Thymus (tissue), 11 donors: ENCODE measurements at regions not wholly inside any gene's neighbourhood (a gene's known extent, or its start where the extent isn't known, plus 50 kb on each side); places are given as distances from the start of the nearest gene placed in this dataset.

Experiments used
- DNase-seq, 9 donors: peaks; one replicate each; pipeline ENCODE4 v3.0.0-alpha.2; 2013; ENCODE audit warnings: low spot score in 9 of 9, low read depth in 6 of 9, missing footprints in 1 of 9
- H3K27ac ChIP-seq, 2 donors: one replicate each; pipeline ENCODE4 v1.5.1; 2013; ENCODE audit warnings: control low read depth in 1 of 2, low read depth in 1 of 2, low read length in 1 of 2, mild to moderate bottlenecking in 1 of 2, moderate library complexity in 1 of 2
- H3K27me3 ChIP-seq, 2 donors: one replicate each; pipeline ENCODE4 v1.5.1; 2013; ENCODE audit warnings: low read length in 1 of 2; ENCODE audit not compliant: control insufficient read depth in 2 of 2, insufficient read depth in 1 of 2
- H3K36me3 ChIP-seq, 2 donors: one replicate each; pipeline ENCODE4 v1.5.1; 2013; ENCODE audit warnings: low read length in 1 of 2, mild to moderate bottlenecking in 1 of 2, moderate library complexity in 1 of 2; ENCODE audit not compliant: control insufficient read depth in 2 of 2, insufficient read depth in 2 of 2
- H3K4me1 ChIP-seq, 2 donors: one replicate each; pipeline ENCODE4 v1.5.1; 2013; ENCODE audit warnings: low read length in 2 of 2; ENCODE audit not compliant: control insufficient read depth in 2 of 2, insufficient read depth in 2 of 2
- H3K4me3 ChIP-seq, 2 donors: one replicate each; pipeline ENCODE4 v1.5.1; 2013; ENCODE audit warnings: low read length in 2 of 2, control low read depth in 1 of 2, mild to moderate bottlenecking in 1 of 2
- H3K9me3 ChIP-seq, 2 donors: one replicate each; pipeline ENCODE4 v1.5.1; 2013; ENCODE audit warnings: low read length in 1 of 2, mild to moderate bottlenecking in 1 of 2; ENCODE audit not compliant: control insufficient read depth in 2 of 2, insufficient read depth in 1 of 2
- WGBS: extraction: QIAGEN DNeasy Blood & Tissue Kit; methylation state at CpG from one replicate; pipeline ENCODE4 v1.1.7; 2013; 5-methylcytosine and 5-hydroxymethylcytosine counted together
- donor health status: healthy.

- H3K27me3 ChIP-seq: no peaks in the 10 kb centered on the region
- H3K36me3 ChIP-seq: no peaks in the 10 kb centered on the region
- DNase-seq: no peak
- WGBS: 95% methylated on average over 5 of the region's 5 CpGs
- H3K27ac ChIP-seq: no peak overlapping the region
- no peaks in the 10 kb centered on the region for H3K9me3 ChIP-seq
- H3K4me3 ChIP-seq: no peak overlapping the region
- no peaks in the 10 kb centered on the region for H3K4me1 ChIP-seq
Measured at GRCh38 chr18:45378933-45379332, 236.3 kb upstream of the SLC14A2 start.

DNA sequence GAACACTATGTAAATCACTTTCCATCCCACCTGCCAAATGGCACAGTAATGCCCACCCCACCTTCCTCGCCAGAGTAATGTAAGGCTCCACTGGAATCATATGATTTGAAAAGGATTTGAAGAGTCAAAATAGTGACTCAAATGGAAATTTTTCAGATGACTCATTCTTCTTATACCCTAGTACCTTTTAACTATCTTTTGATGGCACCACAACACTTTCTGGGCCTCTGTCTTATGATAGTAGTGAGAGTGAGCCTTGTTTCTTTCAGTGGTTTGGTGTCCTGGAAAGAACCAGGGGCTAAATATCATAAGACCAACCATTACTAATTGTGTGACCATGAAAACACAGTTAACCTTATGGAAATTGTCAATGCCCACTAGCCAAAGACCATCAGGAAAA is 235.4 kb upstream of the SLC14A2 start:
- Histone ChIP-seq H3K27ac (no peak overlapping the region), H3K4me1 (no peaks in the 10 kb centered on the region), H3K36me3 (no peaks in the 10 kb centered on the region), H3K4me3 (no peak overlapping the region), H3K9me3 (no peaks in the 10 kb centered on the region), H3K27me3 (peaks cover 0 to 2% of the 10 kb centered on the region in 2 donors)
- DNase-seq: no peak
- WGBS: 98% methylated on average over 1 of the region's 1 CpG

- WGBS: 14% methylated on average over 1 of the region's 1 CpG
- H3K4me3 ChIP-seq: no peak overlapping the region
Measured at GRCh38 chr18:45381282-45381681, 234.0 kb upstream of the SLC14A2 start.

GRCh38 chr18:45383228-45383627 is 232.0 kb upstream of the SLC14A2 start:
- 94% methylated on average over 1 of the region's 1 CpG for WGBS
- H3K9me3 ChIP-seq: peaks cover 0 to 3% of the 10 kb centered on the region in 2 donors
- no peaks in the 10 kb centered on the region for H3K4me1 ChIP-seq
- no peaks in the 10 kb centered on the region for H3K36me3 ChIP-seq
- no peak for DNase-seq
- no peak overlapping the region for H3K27ac ChIP-seq
- peaks cover 0 to 3% of the 10 kb centered on the region in 2 donors for H3K27me3 ChIP-seq
- H3K4me3 ChIP-seq: no peak overlapping the region

More at GRCh38 chr18:45381282-45381681, 234.0 kb upstream of the SLC14A2 start:
- no peaks in the 10 kb centered on the region for H3K36me3 ChIP-seq
- H3K4me1 ChIP-seq: no peaks in the 10 kb centered on the region
- DNase-seq: no peak
- H3K27me3 ChIP-seq: peaks cover 0 to 3% of the 10 kb centered on the region in 2 donors
- H3K27ac ChIP-seq: no peak overlapping the region
- peaks cover 0 to 1% of the 10 kb centered on the region in 2 donors for H3K9me3 ChIP-seq

- Histone ChIP-seq H3K9me3 (peaks cover 0 to 3% of the 10 kb centered on the region in 2 donors), H3K4me3 (no peak overlapping the region), H3K27ac (no peak overlapping the region), H3K36me3 (no peaks in the 10 kb centered on the region), H3K27me3 (peaks cover 0 to 3% of the 10 kb centered on the region in 2 donors), H3K4me1 (no peaks in the 10 kb centered on the region)
- DNase-seq: peak; percentile 29 to 74 (median 47)
- WGBS: 27% methylated on average over 4 of the region's 4 CpGs
Measured at GRCh38 chr18:45384137-45384961, 230.9 kb upstream of the SLC14A2 start.

DNA sequence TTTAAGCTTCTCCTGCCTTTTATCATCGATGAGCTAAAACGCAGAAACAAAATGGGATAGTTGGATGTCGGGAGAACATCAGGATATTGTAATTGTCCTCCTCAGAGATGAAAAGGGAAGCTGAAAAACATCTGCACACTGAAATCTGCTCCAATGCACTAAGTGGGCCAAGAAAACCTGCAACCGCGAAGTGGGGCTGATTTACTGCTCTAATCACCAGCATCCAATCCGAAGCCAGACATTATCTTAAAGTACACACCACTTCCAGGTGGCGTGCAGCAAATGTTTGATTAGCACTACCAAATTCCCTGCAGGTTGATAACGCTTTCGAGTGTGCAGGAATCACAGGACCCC is 230.3 kb upstream of the SLC14A2 start:
- no peak overlapping the region for H3K27ac ChIP-seq
- H3K4me1 ChIP-seq: no peaks in the 10 kb centered on the region
- no peak overlapping the region for H3K4me3 ChIP-seq
- no peak for DNase-seq
- peaks cover 0 to 3% of the 10 kb centered on the region in 2 donors for H3K9me3 ChIP-seq
- H3K27me3 ChIP-seq: peaks cover 0 to 3% of the 10 kb centered on the region in 2 donors
- 29% methylated on average over 9 of the region's 9 CpGs for WGBS
- no peaks in the 10 kb centered on the region for H3K36me3 ChIP-seq

DNA sequence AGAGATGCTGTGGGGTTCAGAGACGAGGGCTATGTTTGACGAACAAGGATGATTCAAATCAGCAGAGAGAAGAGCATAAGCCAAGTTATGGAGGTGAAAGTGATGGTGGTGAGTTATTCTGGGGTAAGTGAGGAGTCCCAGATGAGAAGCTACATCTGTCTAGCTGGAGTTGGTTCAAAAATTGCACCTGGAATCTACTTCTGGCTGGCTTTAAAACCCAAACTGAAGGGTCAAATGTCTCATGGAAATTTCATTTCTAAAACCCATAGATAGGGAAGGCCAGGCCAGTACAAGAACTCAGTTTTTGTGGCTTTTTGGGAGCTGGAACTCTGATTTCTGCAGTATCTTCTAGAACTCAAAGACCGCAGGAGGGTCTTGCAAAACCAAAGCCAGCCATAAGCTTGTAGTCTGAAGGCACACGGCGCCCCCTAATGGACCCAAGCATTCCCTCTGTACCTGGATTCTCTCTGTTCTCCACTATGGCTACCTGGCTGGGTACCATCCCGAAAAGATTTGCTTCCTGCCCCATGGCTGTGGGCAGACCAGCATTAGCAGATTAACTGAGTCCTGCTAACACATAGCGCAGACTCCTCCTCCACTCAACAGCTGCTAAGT is 229.1 kb upstream of the SLC14A2 start:
- WGBS: 80% methylated on average over 7 of the region's 7 CpGs
- Histone ChIP-seq H3K27ac (no peak overlapping the region), H3K27me3 (peaks cover 0 to 3% of the 10 kb centered on the region in 2 donors), H3K36me3 (no peaks in the 10 kb centered on the region), H3K4me3 (no peak overlapping the region), H3K9me3 (peaks cover 0 to 3% of the 10 kb centered on the region in 2 donors), H3K4me1 (no peaks in the 10 kb centered on the region)
- DNase-seq: peak in 4 of 9 donors; percentile 3 to 28 (median 9)

- WGBS: 93% methylated on average over 2 of the region's 2 CpGs
- Histone ChIP-seq H3K36me3 (no peaks in the 10 kb centered on the region), H3K9me3 (peaks cover 0 to 3% of the 10 kb centered on the region in 2 donors), H3K4me1 (no peaks in the 10 kb centered on the region), H3K27ac (no peak overlapping the region), H3K27me3 (peaks cover 0 to 3% of the 10 kb centered on the region in 2 donors), H3K4me3 (no peak overlapping the region)
- no peak for DNase-seq
Measured at GRCh38 chr18:45387229-45387628, 228.0 kb upstream of the SLC14A2 start.

DNA sequence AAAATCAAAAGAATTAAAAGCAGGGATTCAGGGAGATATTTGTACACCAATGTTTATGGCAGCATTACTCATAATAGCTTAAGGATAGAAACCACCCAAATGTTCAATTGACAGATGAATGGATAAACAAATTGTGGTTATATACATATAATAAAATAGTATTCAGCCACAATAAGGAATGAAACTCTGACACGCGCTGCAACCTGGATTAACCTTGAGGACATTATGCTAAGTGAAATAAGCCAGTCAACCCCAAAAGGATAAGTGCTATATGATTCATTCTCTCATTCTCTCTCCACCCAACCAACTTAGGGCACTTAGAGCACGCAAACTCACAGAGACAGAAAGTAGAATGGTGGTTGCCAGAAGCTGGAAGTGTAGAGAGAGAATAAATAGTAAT is 216.8 kb upstream of the SLC14A2 start:
- H3K4me1 ChIP-seq: no peaks in the 10 kb centered on the region
- 64% methylated on average over 3 of the region's 3 CpGs for WGBS

More for the DNA sequence above, 216.8 kb upstream of the SLC14A2 start:
- H3K27ac ChIP-seq: no peak overlapping the region
- H3K9me3 ChIP-seq: no peaks in the 10 kb centered on the region
- no peaks in the 10 kb centered on the region for H3K36me3 ChIP-seq
- DNase-seq: no peak
- H3K27me3 ChIP-seq: no peaks in the 10 kb centered on the region
- no peak overlapping the region for H3K4me3 ChIP-seq
